HUDEP-2 (cell line): ENCODE measurements at regions not wholly inside any gene's neighbourhood (a gene's known extent, or its start where the extent isn't known, plus 50 kb on each side); places are given as distances from the start of the nearest gene placed in this dataset.
"Not testable (repeated sequence)": the region's sequence is repeated elsewhere in the genome, so short reads cannot be mapped to it uniquely, and the experiment has no call there.

Experiments used
- DNase-seq, 76 experiments: peaks; one replicate each; lab custom pipeline; 2025; ENCODE audit not compliant: unreplicated experiment in 76 of 76; lab: John Stamatoyannopoulos, UW

DNA sequence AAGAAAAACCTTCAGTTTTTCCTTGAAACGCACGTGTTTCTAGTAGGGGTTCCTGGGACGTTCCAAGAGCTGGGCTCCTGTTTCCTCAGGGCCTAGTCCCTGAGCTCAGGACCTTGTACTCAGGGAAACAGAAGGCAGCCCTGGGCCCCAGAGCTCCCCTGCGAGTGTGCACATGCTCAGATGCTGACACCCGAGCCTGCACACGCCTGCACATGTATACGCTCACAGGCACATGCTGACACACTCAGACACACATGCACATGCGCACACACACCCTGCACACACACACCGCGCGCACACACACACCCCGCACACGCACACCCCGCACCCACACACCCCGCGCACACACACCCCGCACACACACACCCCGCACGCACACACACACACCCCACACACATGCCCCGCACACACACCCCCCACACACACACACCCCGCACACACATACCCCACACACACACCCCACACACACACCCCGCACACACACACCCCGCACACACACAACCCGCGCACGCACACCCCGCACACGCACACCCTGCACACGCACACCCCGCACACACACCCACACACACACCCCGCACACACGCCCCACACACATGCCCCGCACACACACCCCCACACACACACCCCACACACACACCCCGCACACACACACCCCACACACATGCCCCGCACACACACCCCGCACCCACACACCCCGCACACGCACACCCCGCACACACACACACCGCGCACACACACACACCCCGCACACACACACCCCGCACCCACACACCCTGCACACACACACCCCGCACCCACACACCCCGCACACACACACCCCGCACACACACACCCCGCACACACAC lies 52.2 kb downstream of the CALML3 start:
- no peak for DNase-seq

DNA sequence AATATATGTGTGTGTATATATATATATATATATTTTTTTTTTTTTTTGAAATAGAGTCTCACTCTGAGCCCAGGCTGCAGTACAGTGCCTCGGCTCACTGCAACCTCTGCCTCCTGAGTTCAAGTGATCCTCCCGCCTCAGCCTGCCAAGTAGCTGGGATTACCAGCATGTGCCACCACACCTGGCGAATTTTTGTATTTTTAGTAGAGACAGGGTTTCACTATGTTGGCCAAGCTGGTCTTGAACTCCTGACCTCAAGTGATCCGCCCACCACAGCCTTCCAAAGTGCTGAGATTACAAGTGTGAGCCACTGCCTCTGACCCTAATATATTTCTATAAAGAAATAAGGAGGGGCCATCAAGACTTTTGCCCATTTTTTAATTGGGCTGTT lies 55.3 kb downstream of the CALML3 start:
- not testable (repeated sequence) for DNase-seq

DNA sequence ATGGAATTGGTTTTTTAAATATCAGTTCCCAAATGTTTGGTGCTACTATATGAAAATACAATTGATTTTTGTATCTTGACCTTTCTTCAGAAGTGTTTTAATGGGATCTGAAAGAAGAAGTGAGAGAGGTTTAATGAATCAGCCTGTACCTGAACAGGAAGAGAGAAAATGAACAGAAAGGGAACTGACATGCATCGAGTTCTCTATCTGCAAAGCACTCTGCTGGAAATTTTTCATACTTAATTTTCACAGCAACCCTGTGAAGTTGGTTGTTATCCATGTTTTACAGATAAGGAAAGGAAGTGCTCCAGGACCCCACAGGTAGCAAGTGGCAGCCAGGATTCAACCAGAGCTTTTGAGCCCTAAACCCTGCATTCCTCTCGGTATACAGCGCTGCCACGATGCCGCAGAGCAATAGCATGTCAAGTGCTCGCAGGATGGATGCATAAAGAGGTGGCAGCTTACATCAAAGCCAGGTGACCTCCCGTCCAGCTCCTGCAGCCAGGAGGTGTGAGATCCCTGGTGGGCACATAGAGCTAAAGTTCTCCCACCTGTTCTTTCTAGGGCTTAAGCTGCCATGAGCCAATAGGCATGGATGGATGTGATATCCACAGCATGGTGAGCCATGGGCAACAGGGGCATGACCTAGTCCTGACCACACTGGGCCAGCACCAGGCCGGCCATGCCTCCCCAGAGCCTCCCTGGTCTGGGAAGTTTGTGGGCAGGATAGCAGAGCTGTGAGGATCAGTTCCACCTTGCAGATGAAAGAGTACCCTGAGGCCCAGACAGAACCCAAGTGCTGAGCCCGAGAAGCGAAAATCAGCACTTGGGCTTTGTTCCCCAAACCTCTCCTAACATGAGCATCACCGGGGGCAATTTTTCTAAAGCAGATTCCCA lies 57.2 kb downstream of the CALML3 start:
- no peak for DNase-seq

DNA sequence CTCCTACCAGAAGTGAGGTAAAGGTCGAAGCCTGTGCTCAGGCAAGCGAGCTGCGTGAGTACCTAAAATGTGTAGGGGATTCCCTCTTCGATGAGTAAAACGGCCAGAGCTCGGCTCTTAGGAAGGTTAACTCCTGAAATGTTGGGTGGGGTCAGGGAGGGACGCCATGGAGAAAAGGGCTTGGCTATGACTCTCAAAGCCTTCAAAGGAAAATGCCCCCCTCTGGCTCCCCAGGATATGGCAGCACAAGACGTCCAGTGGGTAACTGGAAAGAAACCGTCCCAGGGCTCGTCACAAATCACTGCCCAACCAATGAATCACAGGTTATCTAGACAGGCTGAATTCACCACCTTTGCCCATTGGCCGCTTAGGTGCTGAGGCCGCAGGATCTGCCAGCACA lies 58.0 kb downstream of the CALML3 start:
- peak in 1 of 76 experiments; percentile 9 for DNase-seq

DNA sequence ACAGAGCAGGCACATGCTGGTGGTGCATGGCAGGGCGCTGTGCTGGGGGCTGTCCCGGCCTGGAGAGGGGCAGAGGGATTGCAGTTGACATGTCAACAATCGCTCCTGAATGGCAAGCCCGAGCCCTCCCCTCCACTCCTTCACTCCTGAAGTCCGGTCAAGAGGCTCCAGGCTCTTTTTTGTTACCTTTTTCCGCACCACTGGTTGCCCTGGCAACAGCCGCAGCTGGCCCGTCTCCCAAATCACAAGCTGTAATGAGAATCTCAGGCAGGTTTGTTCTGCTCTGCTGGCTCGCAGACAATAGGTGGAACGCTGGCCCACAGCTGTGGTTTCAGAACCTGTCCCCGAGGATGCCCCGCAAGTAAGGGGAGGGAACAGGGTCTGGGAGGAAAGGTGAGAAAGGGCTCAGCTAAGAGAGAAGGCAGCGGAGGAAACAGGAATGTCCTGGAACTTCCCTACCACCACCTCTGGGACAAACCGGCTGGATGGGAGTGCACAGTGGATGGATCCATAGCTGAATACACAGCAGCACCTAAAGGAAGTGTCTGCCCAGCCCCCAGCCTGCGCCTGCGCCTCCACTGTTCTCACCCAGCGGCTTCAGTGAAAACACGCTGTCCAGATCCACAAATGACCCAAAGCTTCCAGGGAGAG lies 58.9 kb downstream of the CALML3 start:
- DNase-seq = no peak

DNA sequence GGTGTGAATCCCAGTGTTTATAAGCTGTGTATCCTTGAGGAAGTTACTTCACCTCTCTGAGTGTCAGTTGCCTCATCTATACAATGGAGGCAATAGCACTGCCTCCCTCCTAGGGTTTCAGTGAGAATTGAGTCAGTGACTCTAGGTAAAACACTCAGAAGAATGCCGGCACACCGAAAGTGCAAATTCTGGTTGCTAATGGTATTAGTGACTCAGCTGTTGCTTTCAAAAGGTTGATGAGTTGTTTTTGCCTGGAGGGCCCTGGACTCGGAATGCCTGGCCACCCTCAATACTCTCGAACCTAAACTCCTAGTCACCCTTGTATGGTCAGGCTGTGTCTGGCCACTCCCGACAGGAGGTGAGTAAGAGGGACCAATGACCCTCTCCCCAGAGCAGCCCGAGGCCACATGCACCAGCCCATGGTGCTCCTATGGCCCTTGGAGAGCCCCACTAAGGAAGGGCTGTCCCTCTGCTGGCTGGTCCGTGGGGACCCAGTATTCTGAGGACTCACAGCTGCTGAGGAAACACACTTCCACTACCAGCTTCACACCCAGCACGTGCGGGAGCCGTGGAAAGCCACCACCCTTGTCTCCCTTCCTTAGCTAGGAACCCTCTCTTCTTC lies 60.2 kb downstream of the CALML3 start:
- DNase-seq = no peak

DNA sequence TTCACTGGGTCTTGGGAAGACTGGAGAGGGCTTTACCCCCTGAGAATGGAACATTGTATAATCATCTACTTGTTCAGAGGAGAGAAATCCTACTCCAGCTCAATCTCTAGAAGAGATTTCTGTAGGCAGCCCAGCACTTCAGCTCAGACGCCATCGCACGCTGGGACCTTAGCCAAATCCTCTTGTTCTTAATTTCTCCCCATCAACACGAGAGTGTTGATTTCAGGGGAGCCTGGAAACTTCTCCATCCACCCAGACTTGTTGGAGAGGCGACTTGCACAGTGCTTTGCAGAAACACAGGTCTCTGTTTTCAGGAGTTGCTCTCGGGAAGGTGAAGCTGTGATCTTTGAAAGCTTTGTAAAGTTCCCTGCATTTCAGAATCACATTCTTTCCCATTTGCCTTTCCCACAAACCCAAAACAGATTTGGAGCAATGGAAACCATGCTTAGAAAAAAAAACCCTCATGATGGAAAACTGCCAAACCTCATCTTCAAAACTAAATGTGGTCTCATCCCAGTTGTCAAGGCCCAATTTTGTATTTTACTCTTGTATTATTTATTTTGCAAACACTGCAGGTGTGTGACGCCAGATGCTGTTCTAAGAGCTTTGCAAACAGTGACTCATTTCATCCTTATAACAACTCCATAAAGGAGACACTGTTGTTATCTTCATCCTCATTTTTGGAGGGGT lies 60.9 kb downstream of the CALML3 start:
- DNase-seq = no peak

DNA sequence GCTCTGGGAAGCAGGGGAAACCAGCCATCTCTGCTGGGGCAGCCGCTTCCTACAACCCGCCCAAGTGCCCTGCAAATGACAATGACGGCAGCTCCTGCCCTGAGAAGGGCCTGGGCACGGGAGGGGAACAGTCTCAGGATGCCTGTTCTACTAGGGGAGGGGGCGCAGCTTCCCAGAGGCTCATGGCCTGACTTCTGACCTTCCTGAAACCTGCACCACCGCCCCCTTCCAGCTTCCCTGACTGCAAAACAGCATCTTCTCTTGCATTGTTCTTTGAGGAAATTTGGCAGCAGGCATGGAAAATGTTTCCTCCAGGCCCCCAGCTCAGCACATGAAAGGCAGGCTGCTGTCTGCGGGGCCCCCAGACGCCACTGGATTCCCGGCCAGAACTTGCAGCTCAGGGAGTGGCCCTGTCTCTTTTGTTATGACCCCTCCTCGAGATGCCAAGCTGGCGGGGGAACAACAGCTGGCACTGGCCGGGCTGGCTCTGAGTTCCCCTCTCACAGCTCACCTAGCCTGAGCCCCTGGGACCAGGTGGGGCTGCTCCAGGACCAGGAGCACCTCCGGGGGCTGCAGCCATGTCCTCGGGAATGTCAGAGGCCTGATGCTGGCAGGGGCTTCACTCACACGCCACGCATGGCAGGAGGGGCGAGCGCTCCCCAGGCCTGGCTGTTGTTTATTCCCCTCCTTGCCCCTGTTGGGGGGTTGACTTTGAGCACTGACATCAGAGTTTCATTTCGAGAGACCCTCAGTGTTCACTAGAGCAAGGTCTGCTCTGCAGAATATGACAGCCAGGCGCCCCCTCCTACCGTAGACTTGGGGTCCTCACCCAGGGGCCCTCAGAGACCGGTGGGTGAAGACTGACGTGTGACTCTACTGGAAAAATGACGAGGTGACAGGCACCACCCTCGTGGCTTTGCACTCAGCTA lies 62.7 kb downstream of the CALML3 start:
- DNase-seq = no peak

DNA sequence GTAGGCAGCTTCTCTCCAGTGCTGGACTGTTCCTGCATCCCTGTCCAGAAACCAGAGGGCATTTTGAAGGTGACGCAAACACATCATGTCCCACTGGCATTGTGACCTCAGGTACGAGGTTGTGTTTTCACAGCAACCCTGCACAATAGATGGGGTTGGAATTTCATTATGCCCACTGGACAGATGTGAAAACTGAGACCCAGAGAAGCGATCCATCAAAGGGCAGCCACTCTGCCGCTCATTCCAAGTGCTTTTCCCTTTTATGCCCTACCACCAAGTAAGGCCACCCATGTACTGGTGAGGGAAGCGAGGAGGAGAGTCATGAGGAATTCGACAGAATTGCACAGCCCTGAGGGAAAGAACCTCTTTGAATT lies 63.3 kb downstream of the CALML3 start:
- no peak for DNase-seq

DNA sequence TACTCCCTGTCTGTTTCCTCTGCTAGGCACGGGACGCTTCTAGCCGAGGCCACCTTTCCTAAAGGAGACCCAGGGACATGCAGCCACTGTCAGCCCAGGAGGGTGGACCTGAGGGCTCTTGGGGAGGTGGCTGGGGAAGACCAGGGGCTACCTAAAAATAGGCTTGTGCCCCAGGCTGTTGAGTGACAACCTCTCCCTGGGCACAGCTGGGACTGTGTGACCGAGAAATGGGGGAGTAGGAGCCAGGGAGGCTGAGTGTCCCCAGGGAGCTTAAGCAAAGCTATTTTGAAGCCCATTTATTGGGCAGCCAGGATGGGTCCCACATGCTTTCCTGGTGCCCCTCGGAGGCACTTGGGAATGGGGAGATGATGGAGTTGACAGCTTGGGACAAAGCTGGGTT lies 63.8 kb downstream of the CALML3 start:
- DNase-seq = no peak
